Adrenal gland (tissue), 9 donors: ENCODE measurements at regions not wholly inside any gene's neighbourhood (a gene's known extent, or its start where the extent isn't known, plus 50 kb on each side); places are given as distances from the start of the nearest gene placed in this dataset.

Experiments used
- DNase-seq, 7 donors: peaks; one replicate each; pipeline ENCODE4 v3.0.0-alpha.2; 2019 to 2020
- H3K27ac ChIP-seq, 5 donors: fragments of 200-600 bp; sonication (generic) in 4 of 5; 1 replicate in 3 of 5; 2 replicates in 2 of 5; pipeline versions ENCODE4 v1.5.1 to v1.8.0; 2016 to 2020; ENCODE audit warnings: mild to moderate bottlenecking in 1 of 5
- H3K27me3 ChIP-seq: fragments of 200-600 bp; 2 replicates; pipeline ENCODE4 v1.8.0; 2021
- H3K36me3 ChIP-seq, 2 donors: fragments of 200-600 bp; replicated peaks in 1 of 2; 1 replicate in 1 of 2; 2 replicates in 1 of 2; pipeline versions ENCODE4 v1.5.1 to v1.8.0; 2018 to 2022
- H3K4me1 ChIP-seq, 2 donors: fragments of 200-600 bp; replicated peaks in 1 of 2; 1 replicate in 1 of 2; 2 replicates in 1 of 2; pipeline versions ENCODE4 v1.5.1 to v1.8.0; 2018 to 2021
- H3K4me3 ChIP-seq, 4 donors: fragments of 200-600 bp; sonication (generic) in 3 of 4; one replicate each; pipeline ENCODE4 v1.5.1; 2016 to 2018
- H3K9me3 ChIP-seq, 3 donors: fragments of 200-600 bp; sonication (generic) in 1 of 3; replicated peaks in 1 of 3; 1 replicate in 2 of 3; 2 replicates in 1 of 3; pipeline versions ENCODE4 v1.5.1 to v1.8.0; 2016 to 2021
- POLR2A ChIP-seq, 2 donors: fragments of 450-650 bp; IDR thresholded peaks; one replicate each; pipeline ENCODE4 v1.6.1; 2017; ENCODE audit warnings: antibody characterized with exemption in 2 of 2, mild to moderate bottlenecking in 2 of 2, moderate library complexity in 1 of 2
- WGBS, 4 donors: extraction: QIAGEN DNeasy Blood & Tissue Kit in 2 of 4; methylation state at CpG; one replicate each; pipeline versions ENCODE4 v1.1.5 to v1.1.7; 2013 to 2017; 5-methylcytosine and 5-hydroxymethylcytosine counted together
- intact Hi-C, 2 donors: fragments of 100-400 bp; cut with DNase I; formaldehyde crosslinking; loops; one replicate each; pipeline versions ENCODE4 v1.14.1 to v1.15.0; 2022 to 2023
- TF ChIP-seq, protein P1 (sequence below), 6 experiments: fragments of 450-650 bp in 4 of 6; fragments of 200-600 bp in 2 of 6; sonication (generic) in 1 of 6; IDR thresholded peaks; 1 replicate in 5 of 6; 2 replicates in 1 of 6; pipeline versions ENCODE4 v1.5.1 to v1.8.0; 2016 to 2021; ENCODE audit warnings: antibody characterized with exemption in 6 of 6, mild to moderate bottlenecking in 2 of 6, moderate library complexity in 1 of 6
- donor health status: healthy with polysubstance abuse.
- donor health status: Bipolar disorder and iron deficiency.
- donor health status: DM: yes; HTN: yes; CAD: no.
- donor health status: DM: no; HTN: no; CAD: no.
- donor health status: DM: no; HTN: no; CAD: no.

DNA sequence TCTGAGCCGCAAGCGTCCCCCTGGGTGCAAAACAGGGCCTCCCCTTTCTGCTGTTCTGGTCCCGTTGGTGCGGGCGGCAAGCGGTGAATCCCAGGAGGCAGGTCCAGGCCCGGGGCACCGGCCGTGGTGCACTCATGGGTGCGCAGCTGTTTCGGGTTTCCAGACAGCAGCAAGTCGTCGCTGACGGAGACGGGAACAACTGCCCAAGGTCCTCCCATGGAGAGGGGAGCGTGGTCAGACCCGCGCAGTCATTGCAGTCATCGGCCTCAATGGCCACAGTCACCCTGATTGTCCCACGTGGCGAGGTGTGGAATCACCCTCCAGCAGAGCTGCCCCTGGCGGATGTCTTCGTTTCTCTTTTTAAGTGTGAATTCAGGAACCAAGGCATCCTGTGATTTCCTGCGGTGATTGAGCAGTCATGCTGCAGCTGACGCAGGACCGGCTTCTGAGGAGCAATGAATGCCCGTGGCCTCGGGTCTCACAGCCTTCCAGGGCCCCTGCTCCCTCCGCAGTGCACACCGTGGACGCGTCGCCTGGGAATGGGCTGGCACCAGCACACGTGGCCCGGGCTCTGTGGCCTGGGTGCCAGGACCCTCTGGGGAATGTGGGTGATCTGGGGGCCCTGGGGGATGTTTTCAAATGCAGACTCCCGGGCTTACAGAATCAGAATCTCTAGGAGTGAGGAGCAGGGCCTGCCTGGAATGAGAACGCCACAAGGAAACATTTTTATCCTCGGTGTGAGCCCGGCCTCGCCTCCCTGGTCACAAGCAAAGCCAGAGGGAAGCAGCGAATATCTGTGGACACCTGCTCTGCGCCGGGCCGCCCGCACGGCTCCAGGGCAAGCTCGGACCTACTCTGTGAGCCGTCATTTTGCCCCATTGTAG, 244.2 kb upstream of the SALL3 start:
- no peaks in the 10 kb centered on the region for H3K27me3 ChIP-seq
- intact Hi-C loops = no loop called here
- no peaks in the 10 kb centered on the region for H3K9me3 ChIP-seq
- peak in 1 of 7 donors; percentile 20 for DNase-seq
- H3K4me1 ChIP-seq = no peaks in the 10 kb centered on the region
- TF ChIP-seq POLR2A (IDR thresholded peaks at IDR 0.05) = no peak
- TF ChIP-seq, protein P1, sequence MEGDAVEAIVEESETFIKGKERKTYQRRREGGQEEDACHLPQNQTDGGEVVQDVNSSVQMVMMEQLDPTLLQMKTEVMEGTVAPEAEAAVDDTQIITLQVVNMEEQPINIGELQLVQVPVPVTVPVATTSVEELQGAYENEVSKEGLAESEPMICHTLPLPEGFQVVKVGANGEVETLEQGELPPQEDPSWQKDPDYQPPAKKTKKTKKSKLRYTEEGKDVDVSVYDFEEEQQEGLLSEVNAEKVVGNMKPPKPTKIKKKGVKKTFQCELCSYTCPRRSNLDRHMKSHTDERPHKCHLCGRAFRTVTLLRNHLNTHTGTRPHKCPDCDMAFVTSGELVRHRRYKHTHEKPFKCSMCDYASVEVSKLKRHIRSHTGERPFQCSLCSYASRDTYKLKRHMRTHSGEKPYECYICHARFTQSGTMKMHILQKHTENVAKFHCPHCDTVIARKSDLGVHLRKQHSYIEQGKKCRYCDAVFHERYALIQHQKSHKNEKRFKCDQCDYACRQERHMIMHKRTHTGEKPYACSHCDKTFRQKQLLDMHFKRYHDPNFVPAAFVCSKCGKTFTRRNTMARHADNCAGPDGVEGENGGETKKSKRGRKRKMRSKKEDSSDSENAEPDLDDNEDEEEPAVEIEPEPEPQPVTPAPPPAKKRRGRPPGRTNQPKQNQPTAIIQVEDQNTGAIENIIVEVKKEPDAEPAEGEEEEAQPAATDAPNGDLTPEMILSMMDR (IDR thresholded peaks at IDR 0.05) = no peak
- 83 to 89% (median 85%) methylated on average over 21 to 48 of the region's 48 CpGs for WGBS, 4 donors
- no peak overlapping the region for H3K4me3 ChIP-seq
- H3K27ac ChIP-seq = no peak overlapping the region
- no peaks in the 10 kb centered on the region for H3K36me3 ChIP-seq

DNA sequence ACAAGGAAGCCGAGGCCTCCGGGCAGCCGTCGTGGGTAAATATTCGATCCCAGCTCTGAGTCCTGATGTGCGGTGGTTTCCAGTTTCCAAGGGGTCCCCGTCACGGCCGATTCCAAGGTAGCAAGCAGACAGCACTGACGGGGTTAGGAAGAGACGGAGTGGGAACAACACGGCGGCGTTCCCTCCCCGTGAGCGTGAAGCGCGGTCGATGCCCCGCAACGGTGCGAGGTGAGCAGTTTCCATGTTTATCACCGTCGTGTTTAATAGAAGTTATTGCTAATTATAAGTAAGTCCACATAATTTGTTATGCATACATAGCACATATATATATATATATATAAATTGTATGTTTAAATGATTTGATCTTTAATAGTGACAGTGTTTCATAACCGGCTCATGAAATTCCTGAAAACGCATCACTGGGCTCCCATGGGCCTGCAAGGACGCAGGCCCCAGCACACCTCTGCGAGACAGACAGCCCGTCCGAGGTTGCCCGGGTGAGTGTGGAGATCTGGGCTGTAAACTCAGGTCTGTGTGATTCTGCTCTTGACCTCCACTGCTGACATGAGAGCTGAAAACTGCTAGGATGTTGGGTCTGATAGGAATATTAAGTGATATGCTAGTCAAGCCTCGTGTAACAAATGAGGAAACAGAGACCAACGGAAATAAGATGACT, 243.5 kb upstream of the SALL3 start:
- no peak overlapping the region for H3K27ac ChIP-seq
- H3K27me3 ChIP-seq = no peaks in the 10 kb centered on the region
- intact Hi-C loops = no loop called here
- H3K4me1 ChIP-seq = no peaks in the 10 kb centered on the region
- peak in 1 of 7 donors; percentile 14 for DNase-seq
- no peaks in the 10 kb centered on the region for H3K36me3 ChIP-seq
- H3K9me3 ChIP-seq = no peaks in the 10 kb centered on the region
- H3K4me3 ChIP-seq = no peak overlapping the region
- WGBS, 4 donors = 84 to 90% (median 87%) methylated on average over 31 to 33 of the region's 33 CpGs
- TF ChIP-seq POLR2A (IDR thresholded peaks at IDR 0.05) = no peak
- TF ChIP-seq, protein P1 (IDR thresholded peaks at IDR 0.05) = no peak

DNA sequence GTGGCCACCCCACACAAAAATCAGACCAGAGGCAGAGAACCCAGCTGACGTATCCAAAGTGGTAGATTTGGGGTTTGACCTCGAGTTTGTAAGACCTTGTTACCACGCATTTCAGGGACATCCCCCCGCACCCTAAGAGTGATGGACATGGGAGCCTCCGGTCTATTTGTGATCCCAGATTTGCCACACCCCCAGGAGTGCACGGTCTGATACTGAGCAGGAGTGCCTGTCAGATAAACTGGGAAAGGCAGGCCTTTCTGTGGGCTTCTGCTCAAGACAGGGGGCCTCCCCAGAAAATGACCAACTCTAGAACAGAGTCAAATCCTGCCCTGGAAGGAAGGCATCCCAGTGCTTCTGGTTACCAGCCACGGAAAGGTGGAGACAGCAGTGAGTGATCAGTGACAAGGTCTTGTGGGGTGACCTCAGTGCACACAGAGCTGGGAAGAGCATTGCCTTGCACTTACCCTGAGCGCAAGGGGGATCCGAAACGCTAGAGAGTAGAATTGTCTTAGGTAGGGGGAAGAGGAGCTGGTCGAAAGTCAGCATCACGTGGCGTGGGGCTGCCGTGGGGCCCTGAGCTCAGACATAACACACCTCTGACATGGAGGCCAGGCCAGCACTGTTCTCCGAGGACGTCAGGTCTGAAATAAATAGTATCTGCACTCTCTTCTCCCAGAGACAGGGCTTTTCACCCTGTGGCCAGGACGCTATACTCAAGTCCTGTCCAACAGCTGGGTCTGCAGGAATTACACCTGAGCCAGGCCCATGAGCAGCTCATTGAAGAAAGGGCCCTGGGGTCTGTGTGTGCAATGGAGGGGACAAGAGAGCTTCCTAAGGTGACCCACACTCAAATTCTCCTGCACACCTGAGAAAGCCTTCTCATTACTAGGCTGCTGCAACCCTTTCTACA, 242.4 kb upstream of the SALL3 start:
- Histone ChIP-seq H3K9me3 (no peaks in the 10 kb centered on the region), H3K4me3 (no peak overlapping the region), H3K27ac (no peak overlapping the region), H3K27me3 (no peaks in the 10 kb centered on the region), H3K4me1 (no peaks in the 10 kb centered on the region), H3K36me3 (no peaks in the 10 kb centered on the region)
- TF ChIP-seq, protein P1 (IDR thresholded peaks at IDR 0.05) = no peak
- TF ChIP-seq POLR2A (IDR thresholded peaks at IDR 0.05) = no peak
- DNase-seq = peak in 1 of 7 donors; percentile 14
- WGBS, 4 donors = 71 to 81% (median 72%) methylated on average over 10 to 17 of the region's 17 CpGs
- intact Hi-C loops = no loop called here
